SK-N-SH treated with all-trans-retinoic acid at 6 μM for 48 hours (cell line): ENCODE measurements at regions not wholly inside any gene's neighbourhood (a gene's known extent, or its start where the extent isn't known, plus 50 kb on each side); places are given as distances from the start of the nearest gene placed in this dataset.

Experiments
- ATAC-seq: fragments of 200-7000 bp; cut with Tn5 transposase; 3 replicates; pipeline ENCODE4 v1.9.1; 2020; ENCODE audit warnings: mild to moderate bottlenecking, moderate library complexity
- ARNTL ChIP-seq: fragments of 450-650 bp; formaldehyde crosslinking; IDR thresholded peaks from 2 replicates; pipeline ENCODE4 v1.5.0; 2020; ENCODE audit warnings: low read depth, mild to moderate bottlenecking, moderate library complexity, borderline replicate concordance
- BACH2 ChIP-seq: fragments of 250-450 bp; sonication (Bioruptor Pico); IDR thresholded peaks from 2 replicates; pipeline ENCODE4 v1.9.0; 2021; ENCODE audit warnings: mild to moderate bottlenecking, borderline replicate concordance
- CSDC2 ChIP-seq: fragments of 250-450 bp; sonication (Bioruptor Pico); IDR thresholded peaks from 2 replicates; pipeline ENCODE4 v1.5.0; 2020; ENCODE audit warnings: mild to moderate bottlenecking, moderate library complexity
- ISL1 ChIP-seq: fragments of 250-450 bp; sonication (Bioruptor Pico); IDR thresholded peaks from 2 replicates; pipeline ENCODE4 v2.1.2; 2022; ENCODE audit warnings: mild to moderate bottlenecking, moderate library complexity
- OSR1 ChIP-seq: fragments of 250-450 bp; sonication (Bioruptor Pico); IDR thresholded peaks from 2 replicates; pipeline ENCODE4 v1.8.0; 2022; ENCODE audit warnings: moderate library complexity, mild to moderate bottlenecking, inconsistent platforms
- SNAI2 ChIP-seq: fragments of 250-450 bp; sonication (Bioruptor Pico); IDR thresholded peaks from 2 replicates; pipeline ENCODE4 v1.5.0; 2020; ENCODE audit warnings: mild to moderate bottlenecking, moderate library complexity
- TCF4 ChIP-seq: fragments of 250-450 bp; sonication (Bioruptor Pico); IDR thresholded peaks from 2 replicates; pipeline ENCODE4 v1.8.0; 2021; ENCODE audit warnings: mild to moderate bottlenecking, moderate library complexity, borderline replicate concordance
- ZC3H10 ChIP-seq: fragments of 250-450 bp; sonication (Bioruptor Pico); IDR thresholded peaks from 2 replicates; pipeline ENCODE4 v1.5.1; 2021; ENCODE audit warnings: mild to moderate bottlenecking, moderate library complexity
- ZFP30 ChIP-seq: fragments of 450-650 bp; formaldehyde crosslinking; IDR thresholded peaks from 2 replicates; pipeline ENCODE4 v1.5.0; 2022; ENCODE audit warnings: mild to moderate bottlenecking, moderate library complexity
- ZNF565 ChIP-seq: fragments of 450-650 bp; formaldehyde crosslinking; conservative IDR thresholded peaks from 2 replicates; pipeline ENCODE4 v1.5.0; 2020; ENCODE audit warnings: low read depth, mild to moderate bottlenecking, moderate library complexity
- ZNF70 ChIP-seq: fragments of 450-650 bp; formaldehyde crosslinking; IDR thresholded peaks from 2 replicates; pipeline ENCODE4 v1.5.0; 2020; ENCODE audit warnings: mild to moderate bottlenecking, moderate library complexity
- ZNF8 ChIP-seq: fragments of 450-650 bp; formaldehyde crosslinking; IDR thresholded peaks from 2 replicates; pipeline ENCODE4 v1.5.0; 2020; ENCODE audit warnings: mild to moderate bottlenecking, moderate library complexity
- TF ChIP-seq, protein P1 (sequence below): fragments of 250-450 bp; sonication (Bioruptor Pico); IDR thresholded peaks from 2 replicates; pipeline ENCODE4 v1.5.1; 2020; ENCODE audit warnings: low read depth, mild to moderate bottlenecking, moderate library complexity
- TF ChIP-seq, protein P2 (sequence below): fragments of 250-450 bp; sonication (Bioruptor Pico); IDR thresholded peaks from 2 replicates; pipeline ENCODE4 v1.5.0; 2020; ENCODE audit warnings: mild to moderate bottlenecking, moderate library complexity
- TF ChIP-seq, protein P3 (sequence below): fragments of 250-450 bp; sonication (Bioruptor Pico); IDR thresholded peaks from 2 replicates; pipeline ENCODE4 v1.8.0; 2020; ENCODE audit warnings: mild to moderate bottlenecking, moderate library complexity, borderline replicate concordance
- TF ChIP-seq, protein P4 (sequence below): fragments of 250-450 bp; sonication (Bioruptor Pico); IDR thresholded peaks from 2 replicates; pipeline ENCODE4 v1.5.1; 2021; ENCODE audit warnings: mild to moderate bottlenecking, moderate library complexity

DNA sequence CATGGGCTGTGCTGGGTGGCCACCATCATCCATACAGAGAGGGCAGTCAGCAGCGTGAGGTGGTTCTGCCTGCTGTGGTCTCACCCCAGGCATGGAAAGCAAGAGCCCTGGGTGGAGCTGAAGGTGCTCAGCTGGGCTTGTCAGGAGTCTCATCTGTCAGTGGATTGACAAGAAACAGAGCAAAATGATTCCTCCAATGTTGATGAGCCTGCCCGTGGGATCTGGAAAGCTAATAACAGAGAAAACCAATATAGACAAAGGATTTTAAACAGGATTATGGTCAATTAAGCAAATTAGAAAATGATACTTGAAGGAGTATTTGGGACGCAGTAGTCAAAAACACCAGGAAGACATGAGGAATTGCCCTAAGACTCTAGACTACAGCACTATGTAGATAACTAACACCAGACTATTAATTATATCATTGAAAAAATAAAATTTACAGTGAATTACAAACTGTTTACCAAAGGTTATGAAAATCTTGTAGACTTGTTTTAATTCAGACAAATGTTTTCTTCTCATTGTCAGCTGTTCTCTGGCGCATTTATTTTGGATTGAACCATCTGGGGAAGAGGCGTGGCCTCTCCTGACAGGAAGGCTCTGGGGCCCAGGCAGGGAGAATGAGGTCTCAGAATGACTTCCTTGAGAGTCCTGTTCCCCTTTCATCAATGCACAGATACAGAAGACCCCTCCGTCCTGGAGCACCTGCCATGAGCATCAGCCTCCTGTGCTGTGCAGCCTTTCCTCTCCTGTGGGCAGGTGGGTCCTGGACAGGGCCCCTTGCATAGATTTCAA lies 211.2 kb upstream of the PRSS58 start:
- TF ChIP-seq, protein P1, sequence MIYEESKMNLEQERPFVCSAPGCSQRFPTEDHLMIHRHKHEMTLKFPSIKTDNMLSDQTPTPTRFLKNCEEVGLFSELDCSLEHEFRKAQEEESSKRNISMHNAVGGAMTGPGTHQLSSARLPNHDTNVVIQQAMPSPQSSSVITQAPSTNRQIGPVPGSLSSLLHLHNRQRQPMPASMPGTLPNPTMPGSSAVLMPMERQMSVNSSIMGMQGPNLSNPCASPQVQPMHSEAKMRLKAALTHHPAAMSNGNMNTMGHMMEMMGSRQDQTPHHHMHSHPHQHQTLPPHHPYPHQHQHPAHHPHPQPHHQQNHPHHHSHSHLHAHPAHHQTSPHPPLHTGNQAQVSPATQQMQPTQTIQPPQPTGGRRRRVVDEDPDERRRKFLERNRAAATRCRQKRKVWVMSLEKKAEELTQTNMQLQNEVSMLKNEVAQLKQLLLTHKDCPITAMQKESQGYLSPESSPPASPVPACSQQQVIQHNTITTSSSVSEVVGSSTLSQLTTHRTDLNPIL (CRISPR knock-in tag): no peak
- TF ChIP-seq, protein P2, sequence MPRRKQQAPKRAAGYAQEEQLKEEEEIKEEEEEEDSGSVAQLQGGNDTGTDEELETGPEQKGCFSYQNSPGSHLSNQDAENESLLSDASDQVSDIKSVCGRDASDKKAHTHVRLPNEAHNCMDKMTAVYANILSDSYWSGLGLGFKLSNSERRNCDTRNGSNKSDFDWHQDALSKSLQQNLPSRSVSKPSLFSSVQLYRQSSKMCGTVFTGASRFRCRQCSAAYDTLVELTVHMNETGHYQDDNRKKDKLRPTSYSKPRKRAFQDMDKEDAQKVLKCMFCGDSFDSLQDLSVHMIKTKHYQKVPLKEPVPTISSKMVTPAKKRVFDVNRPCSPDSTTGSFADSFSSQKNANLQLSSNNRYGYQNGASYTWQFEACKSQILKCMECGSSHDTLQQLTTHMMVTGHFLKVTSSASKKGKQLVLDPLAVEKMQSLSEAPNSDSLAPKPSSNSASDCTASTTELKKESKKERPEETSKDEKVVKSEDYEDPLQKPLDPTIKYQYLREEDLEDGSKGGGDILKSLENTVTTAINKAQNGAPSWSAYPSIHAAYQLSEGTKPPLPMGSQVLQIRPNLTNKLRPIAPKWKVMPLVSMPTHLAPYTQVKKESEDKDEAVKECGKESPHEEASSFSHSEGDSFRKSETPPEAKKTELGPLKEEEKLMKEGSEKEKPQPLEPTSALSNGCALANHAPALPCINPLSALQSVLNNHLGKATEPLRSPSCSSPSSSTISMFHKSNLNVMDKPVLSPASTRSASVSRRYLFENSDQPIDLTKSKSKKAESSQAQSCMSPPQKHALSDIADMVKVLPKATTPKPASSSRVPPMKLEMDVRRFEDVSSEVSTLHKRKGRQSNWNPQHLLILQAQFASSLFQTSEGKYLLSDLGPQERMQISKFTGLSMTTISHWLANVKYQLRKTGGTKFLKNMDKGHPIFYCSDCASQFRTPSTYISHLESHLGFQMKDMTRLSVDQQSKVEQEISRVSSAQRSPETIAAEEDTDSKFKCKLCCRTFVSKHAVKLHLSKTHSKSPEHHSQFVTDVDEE: no peak
- TF ChIP-seq ZNF70 (CRISPR knock-in tag): no peak
- TF ChIP-seq, all 23 proteins: peak for 0
- no peak for ATAC-seq

- peak; percentile 62 for ATAC-seq
Measured at GRCh38 chr7:142467056-142467655, 209.3 kb upstream of the PRSS58 start.

GRCh38 chr7:142463401-142463850 lies 205.6 kb upstream of the PRSS58 start:
- peak; percentile 14; the same call in 2 of the 3 replicates for ATAC-seq
- TF ChIP-seq BACH2 (CRISPR knock-in tag): no peak
- no peak for TF ChIP-seq TCF4 (CRISPR knock-in tag)
- no peak for TF ChIP-seq ZNF70 (CRISPR knock-in tag)
- no peak for TF ChIP-seq ZC3H10 (CRISPR knock-in tag)
- no peak for TF ChIP-seq OSR1 (CRISPR knock-in tag)
- TF ChIP-seq, protein P2: no peak
- no peak for TF ChIP-seq ISL1
- TF ChIP-seq, protein P3, sequence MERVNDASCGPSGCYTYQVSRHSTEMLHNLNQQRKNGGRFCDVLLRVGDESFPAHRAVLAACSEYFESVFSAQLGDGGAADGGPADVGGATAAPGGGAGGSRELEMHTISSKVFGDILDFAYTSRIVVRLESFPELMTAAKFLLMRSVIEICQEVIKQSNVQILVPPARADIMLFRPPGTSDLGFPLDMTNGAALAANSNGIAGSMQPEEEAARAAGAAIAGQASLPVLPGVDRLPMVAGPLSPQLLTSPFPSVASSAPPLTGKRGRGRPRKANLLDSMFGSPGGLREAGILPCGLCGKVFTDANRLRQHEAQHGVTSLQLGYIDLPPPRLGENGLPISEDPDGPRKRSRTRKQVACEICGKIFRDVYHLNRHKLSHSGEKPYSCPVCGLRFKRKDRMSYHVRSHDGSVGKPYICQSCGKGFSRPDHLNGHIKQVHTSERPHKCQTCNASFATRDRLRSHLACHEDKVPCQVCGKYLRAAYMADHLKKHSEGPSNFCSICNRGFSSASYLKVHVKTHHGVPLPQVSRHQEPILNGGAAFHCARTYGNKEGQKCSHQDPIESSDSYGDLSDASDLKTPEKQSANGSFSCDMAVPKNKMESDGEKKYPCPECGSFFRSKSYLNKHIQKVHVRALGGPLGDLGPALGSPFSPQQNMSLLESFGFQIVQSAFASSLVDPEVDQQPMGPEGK (CRISPR knock-in tag): no peak

DNA sequence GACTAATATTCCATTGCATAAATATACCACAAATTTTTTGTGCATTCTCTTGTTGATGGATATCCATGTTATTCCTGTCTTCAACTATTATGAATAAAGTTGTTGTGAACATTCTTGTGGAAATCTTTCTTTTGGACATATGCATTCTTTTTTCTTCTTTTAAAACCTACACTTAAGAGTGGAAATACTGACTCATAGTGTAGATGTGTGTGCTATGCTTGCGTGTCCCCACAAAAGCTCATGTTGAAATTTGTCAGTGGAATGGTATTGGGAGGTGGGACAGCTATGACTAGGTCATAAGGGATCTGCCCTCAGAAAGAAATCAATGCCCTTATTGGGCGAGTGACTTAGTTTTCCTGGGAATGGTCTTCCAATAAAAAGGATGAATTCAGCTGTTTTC lies 203.6 kb upstream of the PRSS58 start:
- ATAC-seq: peak; percentile 61
- no peak for TF ChIP-seq ZFP30 (CRISPR knock-in tag)
- no peak for TF ChIP-seq ZNF565 (CRISPR knock-in tag)
- TF ChIP-seq ZNF8: no peak
- TF ChIP-seq CSDC2 (CRISPR knock-in tag): no peak
- TF ChIP-seq OSR1 (CRISPR knock-in tag): no peak
- no peak for TF ChIP-seq ARNTL (CRISPR knock-in tag)
- no peak for TF ChIP-seq ZC3H10 (CRISPR knock-in tag)
- TF ChIP-seq, protein P2: no peak
- TF ChIP-seq, protein P4, sequence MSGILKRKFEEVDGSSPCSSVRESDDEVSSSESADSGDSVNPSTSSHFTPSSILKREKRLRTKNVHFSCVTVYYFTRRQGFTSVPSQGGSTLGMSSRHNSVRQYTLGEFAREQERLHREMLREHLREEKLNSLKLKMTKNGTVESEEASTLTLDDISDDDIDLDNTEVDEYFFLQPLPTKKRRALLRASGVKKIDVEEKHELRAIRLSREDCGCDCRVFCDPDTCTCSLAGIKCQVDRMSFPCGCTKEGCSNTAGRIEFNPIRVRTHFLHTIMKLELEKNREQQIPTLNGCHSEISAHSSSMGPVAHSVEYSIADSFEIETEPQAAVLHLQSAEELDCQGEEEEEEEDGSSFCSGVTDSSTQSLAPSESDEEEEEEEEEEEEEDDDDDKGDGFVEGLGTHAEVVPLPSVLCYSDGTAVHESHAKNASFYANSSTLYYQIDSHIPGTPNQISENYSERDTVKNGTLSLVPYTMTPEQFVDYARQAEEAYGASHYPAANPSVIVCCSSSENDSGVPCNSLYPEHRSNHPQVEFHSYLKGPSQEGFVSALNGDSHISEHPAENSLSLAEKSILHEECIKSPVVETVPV (CRISPR knock-in tag): no peak
- TF ChIP-seq SNAI2: no peak
- TF ChIP-seq, protein P1 (CRISPR knock-in tag): no peak
